ENCODE measurements at regions not wholly inside any gene's neighbourhood (a gene's known extent, or its start where the extent isn't known, plus 50 kb on each side); places are given as distances from the start of the nearest gene placed in this dataset.
A peak's percentile ranks its signal among the peaks of the same experiment; 100 is the strongest.

DNA sequence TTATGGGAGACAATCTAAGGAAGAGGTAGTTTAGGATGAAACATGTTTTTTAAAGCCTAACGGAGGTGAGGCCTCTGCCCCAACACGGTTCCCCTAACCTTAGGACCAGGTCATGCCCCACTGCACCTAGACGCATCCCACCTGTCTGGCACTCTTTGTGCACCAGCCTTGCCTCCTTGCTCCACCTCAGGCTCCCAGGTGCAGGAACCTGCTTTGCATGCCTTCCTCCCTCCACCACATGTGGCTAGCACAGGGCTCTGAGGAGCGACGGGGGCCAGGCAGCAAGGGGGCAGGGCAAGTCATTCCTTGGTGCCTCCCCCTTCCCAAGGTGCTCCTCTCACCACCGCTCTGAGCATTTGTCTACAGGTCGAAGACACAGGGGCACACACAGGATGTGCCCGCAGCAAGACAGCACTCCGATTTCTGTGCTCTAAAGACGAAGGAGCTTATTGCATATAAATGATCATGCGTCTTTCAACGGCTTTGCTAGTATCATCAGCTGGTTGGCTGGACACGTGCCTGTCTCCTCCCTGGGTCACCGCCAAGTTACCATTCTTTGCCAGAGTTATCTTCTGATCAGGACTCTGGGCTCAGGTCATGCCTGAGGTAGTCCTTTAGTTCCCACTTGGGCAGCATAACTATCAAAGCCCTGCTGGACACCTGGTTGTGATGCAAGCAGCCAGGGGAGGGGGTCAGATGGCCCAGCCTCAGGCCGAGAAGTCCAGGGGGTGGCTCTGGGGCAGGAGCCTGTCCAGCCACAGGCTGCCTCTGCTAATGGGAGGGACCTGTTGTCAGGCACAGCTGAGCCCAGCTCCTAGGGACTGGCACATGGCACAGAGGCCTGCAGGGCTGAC lies 172.0 kb upstream of the NTM start:
- H3K27ac Mint-ChIP-seq: peak overlapping the region in 1 of 3 experiments; percentile 79; a peak in 1 of 7 replicates
- H3K27me3 Mint-ChIP-seq (ENCODE audit: low read depth): peaks cover 15% of the 10 kb centered on the region
- Histone ChIP-seq H2BK120ac (ENCODE audit: low read depth, low read length, poor library complexity, severe bottlenecking) (no peak overlapping the region), H3K9me3 (ENCODE audit: control insufficient read depth, low read depth, low read length) (no peaks in the 10 kb centered on the region), H4K91ac (ENCODE audit: insufficient read length, low read depth, low read length) (no peak overlapping the region), H2BK20ac (ENCODE audit: low read depth, low read length, poor library complexity, severe bottlenecking) (no peak overlapping the region), H2BK12ac (ENCODE audit: insufficient read length, low read depth, low read length) (no peak overlapping the region), H3K79me1 (ENCODE audit: insufficient read depth, low read depth, low read length, poor library complexity, severe bottlenecking) (no peaks in the 10 kb centered on the region), H3K4ac (ENCODE audit: low read depth, low read length) (no peak overlapping the region), H3K18ac (ENCODE audit: insufficient read length, low read depth, low read length) (no peak overlapping the region), H3K9ac (ENCODE audit: extremely low read depth, insufficient read length, low read length) (no peak overlapping the region), H4K20me1 (ENCODE audit: control insufficient read depth, insufficient read depth, insufficient read length) (no peaks in the 10 kb centered on the region), H2BK15ac (ENCODE audit: low read depth, low read length) (no peak overlapping the region), H3K27me3 (ENCODE audit: insufficient read depth, low read length) (no peaks in the 10 kb centered on the region), H2AFZ (ENCODE audit: low read length) (no peak overlapping the region), H4K5ac (ENCODE audit: insufficient read length, low read depth, low read length) (no peak overlapping the region), H3K27ac (ENCODE audit: insufficient read length, low read depth, low read length) (no peak overlapping the region), H3K14ac (ENCODE audit: insufficient read depth, low read length) (0 out of 2 replicates have a peak overlapping the region, but pooled peaks have one; percentile 13), H3K4me2 (ENCODE audit: insufficient read depth, insufficient read length, low read length) (no peak overlapping the region), H2BK5ac (ENCODE audit: insufficient read length, low read length) (no peak overlapping the region), H3K23ac (ENCODE audit: insufficient read length, low read depth, low read length) (no peak overlapping the region), H4K8ac (replicated peaks; ENCODE audit: insufficient read length, low read depth, low read length) (no peak overlapping the region), H3K56ac (ENCODE audit: insufficient read length, low read depth, low read length) (no peak overlapping the region), H3K4me1 (ENCODE audit: insufficient read depth, low read length) (no peaks in the 10 kb centered on the region), H3T11ph (ENCODE audit: low read length) (no peak overlapping the region), H3K23me2 (ENCODE audit: insufficient read length, low read depth, low read length, poor library complexity, severe bottlenecking) (no peaks in the 10 kb centered on the region), H2AK5ac (ENCODE audit: insufficient read length, low read length) (no peak overlapping the region), H3K79me2 (ENCODE audit: insufficient read depth, low read length) (no peaks in the 10 kb centered on the region)
- no peaks in the 10 kb centered on the region; a peak in 1 of 7 replicates for H3K36me3 Mint-ChIP-seq (ENCODE audit: insufficient read depth in 1 of 3, low read depth in 3 of 3)
- no peak for DNase-seq
- no CpG with 5 or more reads among the region's 15 CpGs for WGBS (ENCODE audit: extremely low coverage, insufficient read length, low lambda C conversion rate)
- no peak overlapping the region for H3K4me3 Mint-ChIP-seq
- TF ChIP-seq, protein P1, sequence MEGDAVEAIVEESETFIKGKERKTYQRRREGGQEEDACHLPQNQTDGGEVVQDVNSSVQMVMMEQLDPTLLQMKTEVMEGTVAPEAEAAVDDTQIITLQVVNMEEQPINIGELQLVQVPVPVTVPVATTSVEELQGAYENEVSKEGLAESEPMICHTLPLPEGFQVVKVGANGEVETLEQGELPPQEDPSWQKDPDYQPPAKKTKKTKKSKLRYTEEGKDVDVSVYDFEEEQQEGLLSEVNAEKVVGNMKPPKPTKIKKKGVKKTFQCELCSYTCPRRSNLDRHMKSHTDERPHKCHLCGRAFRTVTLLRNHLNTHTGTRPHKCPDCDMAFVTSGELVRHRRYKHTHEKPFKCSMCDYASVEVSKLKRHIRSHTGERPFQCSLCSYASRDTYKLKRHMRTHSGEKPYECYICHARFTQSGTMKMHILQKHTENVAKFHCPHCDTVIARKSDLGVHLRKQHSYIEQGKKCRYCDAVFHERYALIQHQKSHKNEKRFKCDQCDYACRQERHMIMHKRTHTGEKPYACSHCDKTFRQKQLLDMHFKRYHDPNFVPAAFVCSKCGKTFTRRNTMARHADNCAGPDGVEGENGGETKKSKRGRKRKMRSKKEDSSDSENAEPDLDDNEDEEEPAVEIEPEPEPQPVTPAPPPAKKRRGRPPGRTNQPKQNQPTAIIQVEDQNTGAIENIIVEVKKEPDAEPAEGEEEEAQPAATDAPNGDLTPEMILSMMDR (conservative IDR thresholded peaks at IDR 0.05): no peak
- peaks cover 14 to 17% of the 10 kb centered on the region in 2 experiments for H3K4me1 Mint-ChIP-seq
- H3K9me3 Mint-ChIP-seq: no peaks in the 10 kb centered on the region; a peak in 1 of 5 replicates

All from H9 (cell line).